HG02970 (cell line): ENCODE measurements at regions not wholly inside any gene's neighbourhood (a gene's known extent, or its start where the extent isn't known, plus 50 kb on each side); places are given as distances from the start of the nearest gene placed in this dataset.
A peak's percentile ranks its signal among the peaks of the same experiment; 100 is the strongest.

Experiments used
- ATAC-seq: cut with Tn5 transposase; IDR thresholded peaks from one replicate; pipeline ENCODE4 v1.9.1; 2021; ENCODE audit warnings: mild to moderate bottlenecking, moderate library complexity, moderate number of reproducible peaks; ENCODE audit not compliant: unreplicated experiment, low FRiP score

- ATAC-seq: no peak
Observed at GRCh38 chr6:25010902-25011625, 75.3 kb upstream of the RIPOR2 start.

DNA sequence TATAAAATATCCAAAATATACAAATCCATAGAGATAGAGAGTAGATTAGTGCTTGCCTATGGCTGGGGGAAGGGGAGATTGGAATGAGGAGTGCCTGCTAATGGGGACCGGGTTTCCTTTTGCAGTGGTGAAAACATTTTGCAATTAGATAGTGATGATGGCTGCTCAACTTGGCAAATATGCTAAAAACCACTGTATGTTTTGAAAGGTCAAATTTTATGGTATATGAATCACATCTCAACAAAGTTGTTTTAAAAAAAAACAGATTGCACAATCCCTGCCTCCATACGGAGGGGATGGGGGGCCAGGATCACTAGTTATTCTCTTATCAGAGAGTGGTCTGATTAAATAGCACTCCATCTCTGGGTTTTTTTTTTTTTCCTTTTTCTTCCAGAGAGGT is 76.9 kb upstream of the RIPOR2 start:
- ATAC-seq: no peak

GRCh38 chr6:25013246-25013645 is 77.5 kb upstream of the RIPOR2 start:
- ATAC-seq: no peak

DNA sequence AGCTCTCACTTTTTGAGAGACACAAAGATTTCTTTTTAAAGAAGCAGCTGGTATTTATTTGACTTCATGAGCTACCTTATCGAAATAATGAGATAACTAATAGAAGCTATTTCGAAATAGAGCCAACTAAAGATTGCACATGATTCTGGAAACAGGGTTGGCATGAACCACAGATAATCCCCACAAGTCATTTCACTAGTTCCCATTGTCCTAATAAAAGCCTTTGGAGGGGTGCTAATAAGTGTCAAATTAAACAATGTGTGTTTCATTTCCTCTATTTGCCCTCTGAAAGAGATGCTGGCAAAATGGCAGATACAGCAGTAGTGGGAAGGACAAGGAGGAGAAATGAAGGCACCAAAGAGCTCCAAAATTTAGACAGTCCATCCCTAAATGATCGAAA is 78.6 kb upstream of the RIPOR2 start:
- no peak for ATAC-seq

DNA sequence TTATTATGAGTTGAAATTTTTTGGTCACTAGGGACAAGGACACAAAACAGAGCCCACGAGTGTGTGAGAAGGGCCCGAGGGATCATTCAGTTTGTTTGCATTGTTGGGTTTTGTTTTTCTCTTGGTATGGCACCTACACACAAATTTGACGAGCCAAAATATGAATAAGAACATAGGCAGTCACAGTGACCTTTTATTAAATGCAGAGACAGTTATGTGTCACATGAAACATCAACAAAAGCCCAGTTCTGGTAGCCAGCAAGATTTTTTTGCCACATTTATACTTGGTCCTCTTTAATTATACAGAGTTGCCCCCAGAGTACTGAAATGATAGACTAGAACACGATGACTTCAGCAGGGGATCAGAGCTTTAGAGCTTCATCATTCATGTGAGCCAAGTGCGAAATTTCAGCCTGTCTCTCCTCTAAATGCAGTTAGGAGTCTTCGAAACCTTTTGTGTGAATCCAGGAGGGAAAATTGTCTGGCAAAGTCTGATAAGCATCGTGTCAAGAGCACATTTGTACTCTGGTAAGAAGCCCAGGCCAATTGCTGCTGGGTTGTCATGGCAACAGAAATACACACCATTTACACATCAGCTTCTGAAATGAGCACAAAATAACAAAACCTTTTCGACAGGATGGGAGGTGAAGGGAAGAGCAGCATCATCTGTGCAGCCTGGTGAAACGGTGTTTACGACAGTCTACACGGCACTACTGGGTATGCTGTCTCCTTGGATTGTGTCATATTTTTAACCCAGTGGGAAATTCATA is 79.2 kb upstream of the RIPOR2 start:
- ATAC-seq: no peak

GRCh38 chr6:25016014-25016720 is 80.4 kb upstream of the RIPOR2 start:
- ATAC-seq: no peak

DNA sequence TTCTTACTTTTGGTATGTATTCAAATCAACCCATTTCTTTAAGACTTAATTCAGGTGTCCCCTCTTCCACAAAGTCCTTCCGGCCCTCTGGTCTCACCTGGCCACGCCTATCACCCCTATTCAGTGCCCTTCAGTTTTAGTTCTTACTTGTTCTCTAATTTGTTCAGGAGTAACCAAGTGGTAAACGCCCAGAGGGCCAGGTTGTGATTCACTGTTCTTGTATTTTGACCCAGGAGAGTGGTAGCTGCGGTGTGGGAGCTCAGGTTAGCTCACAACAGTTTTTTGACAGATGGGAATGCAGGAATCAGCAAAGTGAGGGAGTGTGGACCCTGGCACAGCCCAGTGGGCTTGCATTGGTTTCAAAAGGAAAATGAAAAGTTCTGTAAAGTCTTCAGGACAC is 81.7 kb upstream of the RIPOR2 start:
- ATAC-seq: no peak

GRCh38 chr6:25017932-25018567 is 82.3 kb upstream of the RIPOR2 start:
- ATAC-seq: no peak

DNA sequence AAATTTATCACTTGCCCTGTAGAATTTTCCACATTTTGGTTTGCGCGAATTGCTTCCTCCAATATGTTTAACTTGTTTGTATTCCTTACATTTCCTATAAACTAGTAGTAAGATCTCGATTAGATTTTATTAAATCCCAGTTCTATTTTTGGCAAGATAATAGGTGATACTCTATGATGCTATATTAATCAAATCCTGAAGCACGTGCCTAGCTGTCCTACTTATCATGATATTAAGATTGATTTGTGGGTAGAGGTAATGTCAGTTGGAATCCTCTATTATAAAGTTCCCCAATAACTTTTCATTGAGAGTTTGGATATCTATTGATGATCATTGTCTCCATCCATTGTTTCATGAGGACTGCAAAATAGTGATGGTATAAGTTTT is 82.8 kb upstream of the RIPOR2 start:
- no peak for ATAC-seq

DNA sequence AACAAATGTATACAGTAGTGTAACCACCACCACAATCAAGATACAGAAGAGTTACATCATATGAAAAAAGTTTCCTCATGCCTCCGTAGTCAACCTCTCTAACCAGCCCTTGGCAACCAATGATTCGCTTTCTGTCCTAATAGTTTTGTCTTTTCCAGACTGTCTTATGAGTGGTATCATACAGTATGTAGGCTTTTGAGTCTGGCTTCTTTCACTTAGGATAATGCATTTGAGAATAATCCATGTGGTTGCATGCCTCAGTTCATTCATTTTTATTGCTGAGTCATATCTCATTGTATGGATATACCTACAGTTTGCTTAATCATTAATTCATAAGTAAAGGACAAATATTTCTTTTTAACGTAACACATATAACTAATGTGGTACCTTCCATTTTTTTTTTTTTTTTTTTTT is 86.4 kb upstream of the RIPOR2 start:
- ATAC-seq: no peak

GRCh38 chr6:25023781-25024180 is 88.0 kb upstream of the RIPOR2 start:
- ATAC-seq: no peak

- no peak for ATAC-seq
Observed at GRCh38 chr6:25024821-25025220, 89.1 kb upstream of the RIPOR2 start.

GRCh38 chr6:25025248-25025918 is 89.6 kb upstream of the RIPOR2 start:
- no peak for ATAC-seq

GRCh38 chr6:25025919-25026301 is 90.2 kb upstream of the RIPOR2 start:
- ATAC-seq: no peak

DNA sequence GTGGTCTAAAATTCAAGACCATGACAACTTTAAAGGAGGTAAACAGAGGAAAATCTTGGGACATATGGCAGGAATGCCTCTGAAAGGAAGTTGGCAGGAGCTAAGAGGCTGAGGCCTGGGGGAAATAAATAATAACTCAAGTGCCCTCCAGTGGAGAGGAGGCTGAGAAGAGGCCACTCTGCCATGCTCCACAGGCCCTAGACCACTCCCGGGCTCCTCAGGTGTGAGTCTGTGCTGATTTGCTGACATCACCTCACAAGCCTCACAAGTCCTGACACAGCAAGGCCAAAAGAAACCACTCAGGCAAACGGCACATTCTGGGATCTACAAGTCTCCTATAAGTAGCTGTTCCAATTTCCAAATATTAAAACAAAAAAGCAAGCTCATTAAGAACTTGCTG is 91.0 kb upstream of the RIPOR2 start:
- no peak for ATAC-seq

DNA sequence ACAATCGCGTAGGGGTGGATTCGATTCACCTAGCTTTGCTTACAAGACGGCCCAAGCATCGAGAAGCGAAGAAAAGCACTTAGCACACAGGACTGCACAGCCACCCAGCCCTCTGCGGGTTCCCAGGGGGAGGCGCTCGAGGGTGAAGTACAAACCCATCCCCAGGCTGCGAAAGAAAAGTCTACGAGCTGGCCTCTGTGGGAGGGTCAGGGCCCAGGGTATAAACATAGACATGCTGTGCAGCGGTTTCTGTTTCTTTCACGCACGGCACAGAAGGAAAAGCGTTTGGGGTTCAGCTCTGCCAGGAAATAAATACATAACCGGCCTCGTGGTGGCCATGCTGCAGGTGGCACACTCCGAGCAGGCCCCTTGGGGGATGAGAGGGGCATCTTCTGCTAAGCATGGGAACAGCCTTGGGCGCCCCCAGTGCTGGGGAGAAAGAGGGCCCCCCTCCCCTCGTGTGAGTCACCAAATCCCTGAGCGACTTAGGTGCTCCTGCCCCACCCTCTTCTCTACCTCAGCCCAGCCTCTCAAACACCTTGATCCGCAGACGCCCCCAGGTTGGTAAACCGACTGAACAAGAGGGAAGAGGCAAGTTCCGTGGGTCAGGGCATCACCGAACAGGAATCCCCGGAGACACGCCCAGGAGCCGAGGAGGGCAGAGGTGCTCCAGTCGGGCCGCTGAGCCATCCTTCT is 91.6 kb upstream of the RIPOR2 start:
- peak; percentile 75 for ATAC-seq

GRCh38 chr6:25028328-25028727 is 92.6 kb upstream of the RIPOR2 start:
- no peak for ATAC-seq

DNA sequence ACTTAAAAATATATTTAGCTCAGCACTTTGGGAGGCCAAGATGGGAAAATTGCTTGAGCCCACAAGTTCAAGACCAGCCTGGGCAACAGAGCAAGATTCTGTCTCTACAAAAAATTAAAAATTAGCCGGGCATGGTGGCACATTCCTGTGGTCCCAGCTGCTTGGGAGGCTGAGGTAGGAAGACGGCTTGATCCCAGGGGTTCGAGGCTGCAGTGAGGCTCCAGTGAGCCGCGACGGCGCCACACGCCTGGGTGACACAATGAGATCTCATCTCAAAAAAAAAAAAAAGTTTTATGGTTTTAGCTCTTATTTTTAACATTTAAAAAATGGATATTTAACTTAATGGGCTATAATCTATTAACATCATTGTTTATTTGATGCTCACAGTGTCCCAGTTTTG is 97.2 kb upstream of the RIPOR2 start:
- no peak for ATAC-seq

DNA sequence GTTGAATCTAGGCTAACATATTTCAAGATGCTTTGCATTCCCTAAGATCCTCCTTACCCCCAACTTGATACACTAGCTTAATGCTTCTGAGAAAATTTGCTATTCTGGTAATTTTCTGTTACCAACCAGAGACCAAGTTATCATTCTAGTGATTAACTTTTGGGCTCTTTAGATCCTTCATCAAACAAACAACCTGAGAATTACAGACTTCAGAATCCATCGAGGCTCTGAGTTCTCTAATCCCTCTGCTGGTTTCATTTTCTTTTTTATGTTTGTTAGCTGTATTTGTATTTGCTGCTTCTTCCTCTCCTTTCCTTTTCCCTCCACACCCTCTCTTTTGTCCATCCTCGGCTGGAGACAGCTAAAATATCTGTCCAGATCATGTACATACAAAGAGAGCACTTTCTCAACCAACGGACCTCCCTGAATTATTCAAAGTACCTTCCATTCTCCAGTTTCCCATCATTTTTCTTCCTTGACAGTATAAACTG is 98.7 kb upstream of the RIPOR2 start:
- no peak for ATAC-seq

- ATAC-seq: no peak
Observed at GRCh38 chr6:25035174-25035511, 99.4 kb upstream of the RIPOR2 start.
